Adipocyte (in vitro differentiated cells): ENCODE measurements at regions not wholly inside any gene's neighbourhood (a gene's known extent, or its start where the extent isn't known, plus 50 kb on each side); places are given as distances from the start of the nearest gene placed in this dataset.

Experiments used
- DNase-seq: peaks from one replicate; pipeline ENCODE4 v3.0.0-alpha.2; 2015; ENCODE audit warnings: low read depth
- H3K27me3 ChIP-seq: replicated peaks from 2 replicates; pipeline ENCODE4 v1.7.0; 2013; ENCODE audit warnings: mild to moderate bottlenecking, low read length, moderate library complexity; ENCODE audit not compliant: control insufficient read depth, insufficient read depth
- H3K36me3 ChIP-seq: 2 replicates; pipeline ENCODE4 v1.7.0; 2013; ENCODE audit warnings: low read length, mild to moderate bottlenecking, moderate library complexity; ENCODE audit not compliant: control insufficient read depth, insufficient read depth, severe bottlenecking
- H3K4me1 ChIP-seq: 2 replicates; pipeline ENCODE4 v1.7.0; 2013; ENCODE audit warnings: mild to moderate bottlenecking, low read length, moderate library complexity; ENCODE audit not compliant: control insufficient read depth, insufficient read depth
- H3K4me3 ChIP-seq: 2 replicates; pipeline ENCODE4 v1.7.0; 2013; ENCODE audit warnings: mild to moderate bottlenecking, low read length, moderate library complexity
- H3K9ac ChIP-seq: 2 replicates; pipeline ENCODE4 v1.7.0; 2013; ENCODE audit warnings: mild to moderate bottlenecking, low read length, moderate library complexity
- H3K9me3 ChIP-seq: 2 replicates; pipeline ENCODE4 v1.7.0; 2013; ENCODE audit warnings: mild to moderate bottlenecking, low read length, moderate library complexity; ENCODE audit not compliant: control insufficient read depth

- Histone ChIP-seq H3K36me3 (no peaks in the 10 kb centered on the region), H3K4me1 (no peaks in the 10 kb centered on the region), H3K9ac (no peak overlapping the region), H3K27me3 (peaks cover 5% of the 10 kb centered on the region), H3K9me3 (no peaks in the 10 kb centered on the region), H3K4me3 (no peak overlapping the region)
- no peak for DNase-seq
These were observed 52.4 kb upstream of the TEX51 start for GRCh38 chr2:126846241-126846640.
